Astrocyte (in vitro differentiated cells and primary cell): ENCODE measurements at regions not wholly inside any gene's neighbourhood (a gene's known extent, or its start where the extent isn't known, plus 50 kb on each side); places are given as distances from the start of the nearest gene placed in this dataset.

ENCODE experiments used
- DNase-seq: peaks from one replicate; pipeline ENCODE4 v3.0.0-alpha.2; 2010; ENCODE audit warnings: low read depth
- FAIRE-seq: peaks from 2 replicates; lab custom pipeline; 2011; peaks lifted over from hg19 to GRCh38; lab: Jason Lieb, UNC
- H2AFZ ChIP-seq: 2 replicates; pipeline ENCODE4 v1.6.0; 2012; ENCODE audit warnings: low read depth, low read length, inconsistent platforms
- H3K27ac ChIP-seq: 2 replicates; pipeline ENCODE4 v1.5.1; 2011; ENCODE audit warnings: low read depth, low read length, inconsistent platforms
- H3K27me3 ChIP-seq: 2 replicates; pipeline ENCODE4 v1.6.0; 2011; ENCODE audit warnings: low read length, inconsistent platforms; ENCODE audit not compliant: insufficient read depth
- H3K36me3 ChIP-seq: 2 replicates; pipeline ENCODE4 v1.5.1; 2011; ENCODE audit warnings: low read length, inconsistent platforms; ENCODE audit not compliant: insufficient read depth
- H3K4me1 ChIP-seq: 2 replicates; pipeline ENCODE4 v1.5.1; 2011; ENCODE audit warnings: low read length, inconsistent platforms; ENCODE audit not compliant: insufficient read depth
- H3K4me2 ChIP-seq: 2 replicates; pipeline ENCODE4 v1.6.0; 2012; ENCODE audit warnings: low read length, inconsistent platforms
- H3K4me3 ChIP-seq: 2 replicates; pipeline ENCODE4 v1.5.1; 2011; ENCODE audit warnings: low read depth, mild to moderate bottlenecking, low read length, inconsistent platforms; ENCODE audit not compliant: insufficient read depth
- H3K79me2 ChIP-seq: 2 replicates; pipeline ENCODE4 v1.6.0; 2012; ENCODE audit warnings: mild to moderate bottlenecking, low read length, inconsistent platforms; ENCODE audit not compliant: insufficient read depth
- H3K9ac ChIP-seq: 2 replicates; pipeline ENCODE4 v1.6.0; 2012; ENCODE audit warnings: mild to moderate bottlenecking, low read length, inconsistent platforms
- H3K9me3 ChIP-seq: 2 replicates; pipeline ENCODE4 v1.5.1; 2012; ENCODE audit warnings: low read depth, mild to moderate bottlenecking, low read length, inconsistent platforms; ENCODE audit not compliant: insufficient read depth
- H4K20me1 ChIP-seq: 2 replicates; pipeline ENCODE4 v1.6.0; 2012; ENCODE audit warnings: low read length, inconsistent platforms; ENCODE audit not compliant: insufficient read depth
- H3K27ac Mint-ChIP-seq: one replicate; pipeline ENCODE4 v1.8.0; 2021; ENCODE audit warnings: mild to moderate bottlenecking, mixed read lengths; ENCODE audit not compliant: unreplicated experiment
- H3K27me3 Mint-ChIP-seq: one replicate; pipeline ENCODE4 v1.8.0; 2021; ENCODE audit warnings: low read depth, mixed read lengths; ENCODE audit not compliant: unreplicated experiment
- H3K36me3 Mint-ChIP-seq: one replicate; pipeline ENCODE4 v1.8.0; 2021; ENCODE audit warnings: low read depth, mixed read lengths; ENCODE audit not compliant: unreplicated experiment
- H3K4me1 Mint-ChIP-seq: one replicate; pipeline ENCODE4 v1.8.0; 2021; ENCODE audit warnings: low read depth, mixed read lengths; ENCODE audit not compliant: unreplicated experiment
- H3K4me3 Mint-ChIP-seq: one replicate; pipeline ENCODE4 v1.8.0; 2021; ENCODE audit warnings: mild to moderate bottlenecking, moderate library complexity, mixed read lengths; ENCODE audit not compliant: unreplicated experiment
- H3K9me3 Mint-ChIP-seq: one replicate; pipeline ENCODE4 v1.8.0; 2021; ENCODE audit warnings: mild to moderate bottlenecking, mixed read lengths; ENCODE audit not compliant: unreplicated experiment
- CTCF ChIP-seq: IDR thresholded peaks from 2 replicates; pipeline ENCODE4 v1.5.1; 2011; ENCODE audit warnings: low read depth, mild to moderate bottlenecking, inconsistent platforms, low read length, moderate library complexity; ENCODE audit not compliant: insufficient read depth
- EZH2 ChIP-seq: IDR thresholded peaks from 2 replicates; pipeline ENCODE4 v1.6.1; 2012; ENCODE audit warnings: mild to moderate bottlenecking, low read length, inconsistent platforms; ENCODE audit not compliant: insufficient read depth

GRCh38 chr4:19195696-19196095, 1056.0 kb upstream of the SLIT2 start:
- Histone ChIP-seq H2AFZ (no peak overlapping the region), H3K79me2 (no peaks in the 10 kb centered on the region), H3K4me3 (no peak overlapping the region), H3K36me3 (no peaks in the 10 kb centered on the region), H3K4me1 (no peaks in the 10 kb centered on the region), H3K9ac (no peak overlapping the region), H3K9me3 (no peaks in the 10 kb centered on the region), H3K27me3 (no peaks in the 10 kb centered on the region), H3K27ac (no peak overlapping the region), H3K4me2 (no peak overlapping the region), H4K20me1 (no peaks in the 10 kb centered on the region)
- Mint-ChIP-seq H3K4me1 (peaks cover 5% of the 10 kb centered on the region), H3K27me3 (no peaks in the 10 kb centered on the region), H3K9me3 (no peaks in the 10 kb centered on the region), H3K4me3 (no peak overlapping the region), H3K36me3 (no peaks in the 10 kb centered on the region), H3K27ac (no peak overlapping the region)
- DNase-seq, result no peak
- TF ChIP-seq EZH2, result no peak
- no peak for TF ChIP-seq CTCF
- no peak for FAIRE-seq

- no peak for FAIRE-seq
- no peak overlapping the region for H3K27ac ChIP-seq
- Mint-ChIP-seq H3K27ac (no peak overlapping the region), H3K9me3 (no peaks in the 10 kb centered on the region), H3K27me3 (no peaks in the 10 kb centered on the region), H3K36me3 (no peaks in the 10 kb centered on the region), H3K4me1 (peaks cover 5% of the 10 kb centered on the region), H3K4me3 (no peak overlapping the region)
- H3K4me1 ChIP-seq, result no peaks in the 10 kb centered on the region
- H3K36me3 ChIP-seq, result no peaks in the 10 kb centered on the region
- H3K4me2 ChIP-seq, result no peak overlapping the region
- H3K79me2 ChIP-seq, result no peaks in the 10 kb centered on the region
- no peak overlapping the region for H3K4me3 ChIP-seq
- H2AFZ ChIP-seq, result no peak overlapping the region
- no peak for TF ChIP-seq EZH2
- TF ChIP-seq CTCF, result no peak
- H3K27me3 ChIP-seq, result no peaks in the 10 kb centered on the region
- no peak overlapping the region for H3K9ac ChIP-seq
- H4K20me1 ChIP-seq, result no peaks in the 10 kb centered on the region
- DNase-seq, result no peak
- no peaks in the 10 kb centered on the region for H3K9me3 ChIP-seq
Observed at GRCh38 chr4:19194672-19195071, 1057.0 kb upstream of the SLIT2 start.

GRCh38 chr4:19193274-19193981, 1058.3 kb upstream of the SLIT2 start:
- FAIRE-seq, result no peak
- TF ChIP-seq EZH2 (no peak), CTCF (no peak)

More at GRCh38 chr4:19193274-19193981, 1058.3 kb upstream of the SLIT2 start:
- Histone ChIP-seq H3K9ac (no peak overlapping the region), H3K36me3 (no peaks in the 10 kb centered on the region), H2AFZ (no peak overlapping the region), H4K20me1 (no peaks in the 10 kb centered on the region), H3K4me2 (no peak overlapping the region), H3K79me2 (no peaks in the 10 kb centered on the region), H3K4me3 (no peak overlapping the region), H3K27me3 (no peaks in the 10 kb centered on the region), H3K9me3 (no peaks in the 10 kb centered on the region), H3K4me1 (no peaks in the 10 kb centered on the region), H3K27ac (no peak overlapping the region)
- Mint-ChIP-seq H3K9me3 (no peaks in the 10 kb centered on the region), H3K27me3 (no peaks in the 10 kb centered on the region), H3K4me1 (peaks cover 5% of the 10 kb centered on the region), H3K4me3 (no peak overlapping the region), H3K27ac (no peak overlapping the region), H3K36me3 (no peaks in the 10 kb centered on the region)
- DNase-seq, result no peak
